NCI-H2171 (cell line): ENCODE measurements at regions not wholly inside any gene's neighbourhood (a gene's known extent, or its start where the extent isn't known, plus 50 kb on each side); places are given as distances from the start of the nearest gene placed in this dataset.

Experiments used
- DNase-seq: peaks from one replicate; lab custom pipeline; 2025; lab: John Stamatoyannopoulos, UW

DNA sequence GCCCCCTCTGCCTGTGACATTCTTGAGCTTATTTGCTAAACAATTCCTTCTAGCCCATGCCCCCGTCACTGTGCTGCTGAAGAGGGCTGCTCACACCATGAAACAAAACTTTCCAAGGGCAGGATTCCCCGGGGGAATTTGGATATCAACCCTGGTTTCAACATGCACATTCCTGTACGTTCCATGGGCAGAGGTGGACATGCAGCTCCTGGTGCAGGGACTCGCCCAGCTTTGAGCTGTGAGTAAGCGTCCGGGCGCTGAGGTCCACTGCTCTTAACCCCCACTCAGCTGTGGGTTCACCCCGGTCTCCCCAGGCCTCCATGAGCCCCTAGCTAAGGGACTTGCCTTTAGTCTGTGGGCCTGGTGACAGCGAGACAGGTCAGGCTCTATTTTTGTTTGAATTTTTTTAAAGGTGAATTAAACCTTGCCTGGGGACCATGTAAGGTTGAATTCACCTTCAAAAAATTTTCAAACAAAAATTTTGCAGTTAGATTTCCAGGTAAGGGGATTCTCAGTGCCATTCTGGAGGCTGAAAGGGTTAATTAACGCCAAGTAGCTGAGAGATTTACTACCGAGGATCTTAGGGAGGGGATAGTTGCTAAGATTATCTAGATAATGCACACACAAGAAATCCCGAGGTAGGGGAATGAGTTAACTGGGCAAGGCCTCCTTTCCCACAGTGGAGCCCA lies 70.3 kb upstream of the SLC22A23 start:
- DNase-seq = no peak

DNA sequence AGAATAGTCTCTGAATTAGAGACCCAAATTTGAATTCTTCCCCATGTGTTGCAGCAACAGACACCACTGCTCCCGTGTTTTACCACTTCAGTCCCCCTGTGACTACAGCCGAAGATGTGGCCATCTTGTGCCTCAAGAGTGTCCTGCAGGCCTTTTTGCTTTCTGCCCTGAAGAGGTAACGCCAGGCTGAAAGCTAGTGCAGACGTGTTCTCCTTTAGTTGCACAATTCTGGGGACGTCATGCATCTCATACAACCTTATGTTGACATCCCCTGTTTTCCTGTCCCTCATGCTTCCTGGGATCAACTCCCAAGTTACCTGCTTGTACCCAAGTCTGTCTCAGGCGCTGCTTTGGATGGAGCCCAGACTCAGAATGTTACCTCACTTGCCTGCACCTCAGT lies 69.1 kb upstream of the SLC22A23 start:
- no peak for DNase-seq

DNA sequence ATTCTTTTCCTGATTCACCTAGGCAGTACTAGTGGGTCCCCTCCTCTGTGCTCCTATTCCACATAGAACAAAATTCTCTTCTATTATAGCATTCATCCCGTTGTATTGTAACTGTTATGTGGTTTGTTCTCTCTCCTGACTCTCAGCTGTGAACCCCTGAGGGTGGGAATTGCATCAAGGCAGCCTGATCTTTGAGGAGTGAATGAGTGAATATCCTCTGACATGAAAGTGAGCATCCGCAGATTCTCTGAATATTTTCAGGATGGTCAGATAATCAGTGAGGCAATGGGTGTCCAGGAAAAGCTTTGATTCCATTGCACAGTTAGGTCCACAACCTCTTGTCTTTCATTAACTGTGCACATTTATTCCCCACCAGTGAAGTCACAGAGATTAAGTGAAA lies 67.6 kb upstream of the SLC22A23 start:
- DNase-seq = no peak

DNA sequence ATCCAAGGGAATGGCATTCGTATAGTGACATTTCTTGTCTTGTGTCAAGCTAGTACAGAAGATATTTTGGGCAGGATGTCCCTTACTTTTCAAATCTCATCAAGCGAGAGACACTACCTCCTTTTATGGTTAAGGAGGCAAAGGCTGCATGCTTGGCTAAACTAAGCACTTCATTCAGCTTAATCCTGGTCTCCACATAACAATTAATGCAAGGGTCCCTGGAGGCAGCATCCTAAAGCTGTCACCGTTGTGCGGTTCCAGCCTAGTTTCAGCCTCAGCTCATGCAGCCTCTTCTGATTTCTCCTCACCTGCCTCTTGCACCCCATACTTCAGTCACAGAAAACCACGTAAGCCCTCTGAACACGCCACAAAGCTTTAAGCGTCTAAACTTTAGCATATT lies 67.1 kb upstream of the SLC22A23 start:
- no peak for DNase-seq

DNA sequence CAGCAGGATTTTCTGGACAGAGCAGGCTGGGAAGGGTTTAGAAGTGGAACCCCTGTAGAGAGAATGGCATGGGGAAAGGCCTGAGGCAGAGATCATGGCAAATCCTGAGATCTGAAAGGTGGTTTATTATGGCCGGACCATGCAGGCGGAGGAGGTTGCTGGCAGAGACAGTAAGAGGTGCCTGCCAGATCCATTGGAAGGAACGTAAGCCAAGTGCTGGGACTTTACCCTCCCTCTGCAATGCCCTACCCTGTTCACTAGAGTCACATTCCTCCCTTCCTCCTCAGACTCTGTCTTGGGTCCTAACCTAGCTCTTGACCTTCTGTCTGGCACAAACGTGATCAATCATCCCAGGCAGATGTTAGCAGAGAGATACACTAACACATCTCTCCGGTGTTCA lies 66.4 kb upstream of the SLC22A23 start:
- DNase-seq = no peak

DNA sequence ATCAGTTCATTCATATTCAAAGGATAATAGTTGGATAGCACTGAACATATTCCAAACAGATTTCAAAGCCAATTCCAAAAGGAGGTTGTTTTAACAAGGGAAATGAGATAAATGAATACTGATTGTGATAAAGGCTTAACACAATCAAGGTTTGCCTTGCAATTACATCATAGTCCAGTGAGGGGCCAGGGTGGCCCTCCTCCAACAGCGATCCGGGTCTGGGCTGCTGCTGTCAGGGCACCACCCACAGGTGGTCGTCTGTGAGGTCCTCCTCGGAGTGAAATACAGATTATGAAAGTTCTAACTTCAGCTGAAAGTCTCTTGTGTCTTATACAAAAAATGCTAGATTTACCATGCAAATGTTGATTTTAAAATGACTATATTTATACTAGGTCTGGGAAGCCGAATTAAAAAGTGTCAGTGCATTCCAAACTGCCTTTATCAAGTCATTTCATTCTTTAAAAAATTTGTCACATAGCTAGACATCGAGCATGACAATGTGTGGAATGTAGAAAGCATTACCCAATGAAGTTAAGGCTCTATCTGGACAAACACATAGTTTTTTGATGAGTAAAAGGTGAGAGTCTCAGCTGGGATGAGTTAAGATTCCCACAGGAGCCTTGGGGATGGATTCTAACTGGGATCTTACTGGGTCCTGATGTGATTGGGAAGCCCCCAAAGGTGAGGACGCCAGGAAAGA lies 65.9 kb upstream of the SLC22A23 start:
- DNase-seq = no peak

DNA sequence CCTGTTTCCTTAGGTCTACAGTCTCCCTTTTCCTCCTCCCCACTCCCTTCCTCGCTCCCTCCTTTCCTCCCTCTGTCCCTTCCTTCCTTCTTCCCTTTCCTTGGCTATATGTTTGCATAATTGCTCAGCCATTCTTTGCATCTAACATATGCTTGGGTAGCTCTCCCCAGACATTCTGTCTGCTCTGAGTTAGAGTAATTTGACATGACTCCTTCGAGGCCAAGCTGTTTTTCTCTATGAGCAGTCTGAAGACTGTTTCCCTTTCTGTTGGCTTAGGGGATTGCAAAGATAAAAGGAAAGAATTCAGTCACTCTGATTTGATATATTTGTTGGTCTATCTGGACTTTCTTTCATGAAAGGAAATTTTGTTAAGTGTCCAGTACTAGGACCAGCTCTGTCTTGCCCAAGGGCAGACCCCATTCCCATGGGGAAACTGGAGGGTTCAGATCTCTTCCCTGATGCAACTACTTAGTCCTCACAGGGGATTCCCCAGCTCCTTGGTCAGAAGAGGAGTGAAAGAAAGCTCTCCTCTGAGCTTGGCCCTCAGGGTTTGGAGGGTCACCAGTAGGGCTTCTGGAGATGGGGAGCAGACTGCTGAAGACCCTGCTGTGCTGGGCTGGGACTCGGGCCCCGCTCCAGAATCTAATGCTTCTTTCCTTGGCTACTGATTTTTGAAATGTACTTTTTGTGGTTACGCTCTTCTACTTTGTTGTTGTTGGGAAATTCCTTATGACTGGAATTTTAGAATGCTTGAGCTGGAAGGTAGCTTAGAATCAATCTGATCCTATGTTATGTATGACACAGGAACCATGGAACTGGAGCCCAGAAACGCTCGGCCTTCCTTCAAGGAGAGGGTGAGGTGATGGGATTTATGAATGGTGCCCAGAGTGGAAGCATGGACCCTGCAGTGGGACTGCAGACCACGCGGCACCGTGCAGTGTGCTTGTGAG lies 63.7 kb upstream of the SLC22A23 start:
- peak; percentile 26 for DNase-seq

DNA sequence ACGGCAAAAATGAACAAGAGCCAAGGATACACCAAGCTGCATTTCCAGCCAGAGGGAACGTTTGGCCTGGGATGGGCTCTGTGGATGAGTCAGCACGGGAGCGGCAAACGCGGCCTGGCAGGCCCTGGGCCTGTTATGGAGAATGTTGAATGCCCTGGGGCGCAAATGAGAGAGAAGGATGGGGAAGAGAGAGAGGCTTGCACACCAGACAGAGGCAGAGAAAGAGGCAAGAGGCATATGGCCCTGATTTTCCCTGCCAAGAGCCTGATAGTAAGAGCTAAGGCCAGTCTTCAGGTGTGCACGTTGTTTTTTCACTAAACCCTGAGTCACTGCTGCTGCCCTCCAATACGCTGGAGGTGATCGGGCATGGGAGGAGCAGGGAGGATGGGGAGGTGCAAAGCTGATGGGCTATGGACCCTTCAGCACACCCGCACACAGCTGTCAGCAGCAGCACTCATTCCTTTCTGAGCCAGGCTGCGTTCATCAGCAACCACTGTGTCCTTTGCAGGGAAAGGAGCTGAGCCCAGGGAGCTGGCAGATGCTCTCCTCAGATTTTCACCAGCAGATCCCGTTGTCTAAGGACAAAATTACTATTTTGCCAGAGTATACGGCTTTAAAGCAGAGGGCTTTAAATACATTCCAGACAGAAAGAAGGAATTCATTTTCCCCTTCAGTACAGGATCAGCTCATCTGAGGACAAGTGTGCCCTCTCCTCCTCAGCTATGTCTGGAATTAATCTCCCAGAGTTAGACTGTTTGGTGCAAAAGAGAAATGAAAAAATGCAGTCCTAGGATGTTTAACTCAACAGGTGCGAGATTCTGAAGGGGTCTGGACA lies 61.7 kb upstream of the SLC22A23 start:
- peak; percentile 34 for DNase-seq

DNA sequence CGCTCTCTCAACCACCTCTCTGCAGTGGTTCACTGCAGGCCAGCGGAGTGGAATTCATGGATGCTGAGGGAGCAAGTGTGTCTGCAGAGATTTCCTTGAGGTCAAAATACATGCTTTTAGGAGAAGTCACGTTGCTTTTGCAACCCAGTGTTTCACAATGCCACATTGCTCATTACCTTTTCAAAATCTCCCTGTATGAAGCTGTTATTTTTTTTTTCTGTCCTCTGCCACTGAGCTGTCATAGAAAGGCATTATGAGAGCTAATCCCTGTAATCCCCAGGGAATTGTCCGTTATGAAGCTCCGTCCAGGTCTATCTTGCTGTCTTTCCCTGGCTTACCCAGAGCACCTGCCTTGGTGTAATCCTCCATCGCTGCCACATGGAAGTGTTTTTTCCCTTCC lies 60.5 kb upstream of the SLC22A23 start:
- DNase-seq = no peak

DNA sequence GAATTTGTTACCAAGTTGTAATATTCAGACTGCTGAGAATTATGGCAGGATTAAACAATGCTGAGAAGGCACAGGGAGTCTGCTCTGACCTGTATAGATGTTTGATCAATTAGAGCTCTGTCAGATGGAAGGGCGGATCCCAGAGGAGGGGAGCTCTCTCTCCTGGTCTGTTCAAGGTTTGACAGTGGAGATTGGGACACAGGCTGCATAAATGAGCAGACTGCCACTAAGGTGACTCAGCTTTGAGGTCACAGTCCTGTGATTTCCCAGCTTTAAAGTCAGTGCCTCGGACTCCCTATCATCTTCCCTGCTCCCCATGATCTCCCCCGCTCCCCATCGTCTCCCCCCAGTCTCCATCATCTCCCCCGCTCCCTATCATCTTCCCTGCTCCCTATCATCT lies 59.2 kb upstream of the SLC22A23 start:
- DNase-seq = no peak

DNA sequence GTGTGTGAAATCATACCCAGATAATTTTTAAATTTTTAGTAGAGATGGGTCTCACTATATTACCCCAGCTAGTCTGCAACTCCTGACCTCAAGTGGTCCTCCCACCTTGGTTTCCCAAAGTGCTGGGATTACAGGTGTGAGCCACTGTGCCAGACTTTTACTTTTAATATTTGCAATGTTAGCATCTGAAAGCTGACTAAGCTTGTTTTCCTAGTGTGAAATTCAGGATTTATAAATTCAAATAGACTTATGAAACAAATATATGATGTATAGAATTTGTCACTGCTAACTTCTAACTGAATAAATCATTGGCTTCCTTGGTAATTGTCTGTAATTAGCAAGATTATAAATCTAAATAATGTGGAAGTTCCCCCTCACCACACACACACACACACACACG lies 58.8 kb upstream of the SLC22A23 start:
- DNase-seq = no peak

DNA sequence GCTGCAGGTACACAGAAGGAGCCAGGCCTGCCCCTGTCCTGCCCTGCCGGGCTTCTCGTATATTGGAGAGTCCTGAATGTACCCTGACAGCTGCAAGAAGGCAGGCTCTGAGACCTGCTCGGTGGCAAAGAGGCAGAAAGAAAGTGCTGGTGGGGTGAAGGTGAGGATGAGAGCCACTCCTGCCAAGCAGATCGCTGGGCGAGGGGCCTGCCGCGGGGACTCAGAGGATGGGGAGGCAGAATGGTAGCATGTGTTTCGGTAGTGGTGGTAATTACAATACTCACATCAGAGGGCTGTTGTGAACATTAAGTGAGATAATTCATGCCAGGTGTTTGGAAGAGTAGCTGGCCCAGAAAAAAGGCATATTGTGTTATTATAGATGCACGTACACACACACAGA lies 56.6 kb upstream of the SLC22A23 start:
- DNase-seq = no peak

DNA sequence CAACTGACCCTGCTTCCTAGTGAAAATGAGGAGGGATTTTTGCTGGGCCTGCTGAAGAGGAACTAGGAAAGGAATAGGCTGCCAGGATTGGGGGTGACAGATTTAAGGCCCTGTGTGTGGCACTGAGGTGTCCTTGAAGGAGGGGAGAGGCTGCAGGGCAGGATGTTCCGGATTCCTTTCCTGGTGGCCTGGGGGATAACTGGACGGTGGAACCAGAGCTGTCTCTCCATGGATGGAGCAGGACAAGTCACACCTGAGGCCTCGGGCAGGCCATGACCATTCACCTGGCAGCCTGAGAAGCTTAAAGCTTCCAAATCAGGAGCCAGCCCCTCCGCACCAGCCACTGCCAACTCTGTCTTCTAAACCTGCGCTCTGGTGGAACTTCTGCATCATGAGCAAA lies 56.0 kb upstream of the SLC22A23 start:
- DNase-seq = no peak

DNA sequence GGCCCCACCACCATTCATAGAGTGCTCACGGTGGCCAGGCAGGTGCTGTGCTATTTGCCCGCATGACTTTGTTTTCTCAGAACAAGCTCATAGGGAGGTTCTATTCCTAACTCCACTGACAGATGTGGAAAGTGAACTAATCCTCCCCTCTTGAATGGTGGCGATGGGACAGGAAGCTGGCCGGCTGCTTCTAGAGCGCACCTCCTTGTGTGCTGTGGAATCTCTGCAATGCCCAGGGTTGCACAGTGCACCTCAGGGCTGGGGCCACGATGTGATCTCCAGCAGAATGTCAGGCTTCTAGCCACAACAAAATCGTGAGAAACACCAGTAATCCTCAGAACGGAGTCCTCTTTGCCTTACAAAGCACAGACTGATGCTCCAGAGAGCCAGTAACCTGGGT lies 53.8 kb upstream of the SLC22A23 start:
- DNase-seq = no peak

DNA sequence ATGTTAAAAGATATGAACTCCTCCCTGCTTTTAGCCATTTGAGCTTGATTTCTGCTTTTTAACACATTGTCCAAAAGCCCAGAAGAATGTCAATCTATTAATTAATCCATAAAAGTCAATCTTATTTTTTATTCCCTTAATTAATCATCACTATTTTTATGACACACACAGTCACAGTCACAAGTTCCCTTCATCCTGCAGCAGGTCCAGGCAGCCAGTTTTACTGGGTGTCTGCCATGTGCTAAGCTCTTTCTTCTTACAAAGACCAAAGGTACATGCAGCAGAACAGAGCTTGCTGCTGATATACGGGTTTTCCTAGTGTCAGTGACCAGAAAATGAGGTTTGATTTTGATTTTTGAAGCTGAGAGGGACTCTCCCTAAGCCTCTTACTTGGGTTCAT lies 53.3 kb upstream of the SLC22A23 start:
- no peak for DNase-seq

DNA sequence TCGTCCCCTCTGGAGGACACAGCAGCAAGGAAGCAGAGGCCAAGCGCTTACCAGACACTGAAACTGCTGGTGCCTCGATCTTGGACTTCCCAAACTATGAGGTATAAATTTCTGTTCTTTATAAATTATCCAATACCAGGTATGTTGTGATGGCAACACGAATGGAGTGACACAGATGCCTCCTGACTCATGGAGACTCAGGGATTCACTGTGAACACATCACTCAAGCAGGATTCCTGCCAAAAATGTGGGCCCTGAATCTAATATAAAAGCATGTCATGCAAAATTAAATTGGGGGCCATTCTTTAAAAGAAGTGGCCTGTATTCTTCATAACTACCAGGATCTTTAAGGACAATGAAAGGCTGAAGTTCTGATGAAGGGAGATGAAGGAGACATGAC lies 52.5 kb upstream of the SLC22A23 start:
- DNase-seq = no peak

DNA sequence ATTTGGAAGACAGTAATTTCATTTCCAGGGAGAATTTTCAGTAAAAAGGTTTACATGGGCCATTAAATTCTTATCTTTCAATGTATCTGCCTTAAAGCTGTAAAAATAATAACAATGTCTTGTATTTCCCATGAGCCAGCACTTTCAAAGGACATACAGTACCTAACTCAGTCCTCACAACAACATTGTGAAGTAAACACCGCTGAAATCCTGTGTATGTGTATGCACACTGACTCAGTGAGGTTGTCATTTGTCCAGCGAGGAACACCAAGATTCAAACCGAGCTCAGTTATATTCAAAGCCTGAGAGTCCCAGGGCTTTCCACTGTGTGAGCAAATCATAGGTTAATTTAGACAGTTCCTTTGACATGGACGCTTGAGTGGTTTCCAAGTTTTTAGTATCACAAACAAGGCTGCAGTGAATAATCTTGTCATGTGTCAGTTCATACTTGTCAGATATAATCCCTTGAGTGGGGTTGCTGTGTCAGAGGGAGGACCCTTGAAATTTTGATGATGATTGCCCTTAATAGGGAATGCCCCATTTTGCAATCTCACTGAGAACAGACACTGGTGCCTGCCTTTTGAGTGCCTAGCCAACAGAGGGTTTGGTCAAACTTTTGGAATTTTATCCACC lies 50.0 kb upstream of the SLC22A23 start:
- no peak for DNase-seq
